ENCODE measurements at regions not wholly inside any gene's neighbourhood (a gene's known extent, or its start where the extent isn't known, plus 50 kb on each side); places are given as distances from the start of the nearest gene placed in this dataset.

GRCh38 chr18:76266236-76266991 lies 228.6 kb downstream of the ZNF516 start:
- no peak for TF ChIP-seq POLR2AphosphoS5 (IDR thresholded peaks at IDR 0.05)
- no peaks in the 10 kb centered on the region for H3K36me3 ChIP-seq
- H3K4me1 ChIP-seq, result peaks cover 0 to 35% (median 24%) of the 10 kb centered on the region in 4 donors
- peak overlapping the region; percentile 71 to 83 (median 82) for H3K27ac ChIP-seq (replicated peaks in 1 of 4)
- no peak for DNase-seq (ENCODE audit: extremely low spot score)
- H3K9me3 ChIP-seq, result no peaks in the 10 kb centered on the region
- 92% methylated on average over 9 of the region's 9 CpGs for WGBS
- no peaks in the 10 kb centered on the region for H3K27me3 ChIP-seq
- intact Hi-C loops (cut with DNase I), result no loop called here
- peak overlapping the region; percentile 31 to 50 (median 35) for H3K4me3 ChIP-seq

DNA sequence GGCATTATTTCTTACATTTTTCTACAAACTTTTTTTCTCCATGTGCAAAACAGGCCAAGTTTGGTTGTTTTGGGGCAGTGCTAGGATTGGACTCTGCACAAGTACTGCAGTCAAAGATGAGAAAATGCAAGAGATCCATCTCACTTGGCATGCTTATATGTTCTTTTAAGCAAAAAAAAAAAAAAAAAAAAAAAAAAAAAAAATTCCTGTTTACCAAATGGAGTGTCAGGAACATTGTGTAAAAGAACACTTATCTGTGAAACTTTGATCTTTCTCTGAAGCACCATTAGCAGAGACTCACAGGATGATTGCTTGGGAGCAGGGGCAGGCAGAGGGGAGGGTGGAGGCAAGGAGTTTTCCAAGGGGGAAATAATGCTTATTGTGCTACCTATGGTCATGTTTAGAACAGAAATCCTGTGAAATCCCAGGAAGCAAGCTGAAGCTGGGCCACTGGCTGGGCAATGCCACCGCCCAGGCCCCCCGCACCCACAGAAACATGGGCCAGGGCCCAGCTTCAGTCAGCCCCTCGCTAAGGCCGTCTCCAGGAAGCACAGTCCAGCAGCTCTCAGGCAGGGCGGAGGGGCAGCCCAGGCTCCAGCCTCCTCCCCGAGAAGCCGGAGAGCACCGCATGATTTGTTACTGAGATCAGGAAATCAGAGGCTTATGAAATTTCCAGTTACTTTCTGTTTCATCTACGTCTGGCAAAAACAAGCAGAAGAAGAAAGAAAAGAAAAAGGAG lies 229.4 kb downstream of the ZNF516 start:
- WGBS, result 33% methylated on average over 9 of the region's 9 CpGs
- no peak for DNase-seq (ENCODE audit: extremely low spot score)
- intact Hi-C loops (cut with DNase I), result no loop called here
- Histone ChIP-seq H3K4me3 (peak overlapping the region; percentile 31 to 50 (median 35)), H3K27me3 (no peaks in the 10 kb centered on the region), H3K9me3 (no peaks in the 10 kb centered on the region), H3K27ac (replicated peaks in 1 of 4) (peak overlapping the region; percentile 71 to 83 (median 82)), H3K36me3 (no peaks in the 10 kb centered on the region), H3K4me1 (peaks cover 0 to 35% (median 24%) of the 10 kb centered on the region in 4 donors)
- no peak for TF ChIP-seq EP300 (IDR thresholded peaks at IDR 0.05)
- TF ChIP-seq CTCF (IDR thresholded peaks at IDR 0.05), result no peak
- peak in 1 of 2 donors; percentile 24 for TF ChIP-seq POLR2AphosphoS5 (IDR thresholded peaks at IDR 0.05)
- no peak for TF ChIP-seq POLR2A (IDR thresholded peaks at IDR 0.05; ENCODE audit: low read depth)

DNA sequence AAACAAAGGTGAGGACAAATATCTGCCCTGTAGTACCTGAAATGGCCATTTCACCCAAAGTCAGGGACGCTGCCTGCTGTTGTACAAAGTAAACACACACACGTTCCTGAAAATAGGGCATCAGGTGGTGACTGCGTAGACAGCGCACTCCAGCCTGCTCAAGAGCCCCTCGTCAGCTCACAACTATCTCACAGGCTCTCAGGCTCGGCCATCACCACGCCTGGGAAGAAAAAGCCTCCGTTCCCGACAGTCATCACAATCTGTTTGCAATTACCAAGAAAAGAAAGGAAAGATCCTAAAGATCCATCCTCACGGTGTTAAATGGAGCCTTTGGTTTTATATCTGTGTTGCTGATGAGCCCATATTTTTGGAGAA lies 230.2 kb downstream of the ZNF516 start:
- intact Hi-C loops (cut with DNase I), result no loop called here

GRCh38 chr18:76264198-76264875 lies 230.7 kb downstream of the ZNF516 start:
- Histone ChIP-seq H3K9me3 (no peaks in the 10 kb centered on the region), H3K36me3 (no peaks in the 10 kb centered on the region), H3K27ac (replicated peaks in 1 of 4) (peak overlapping the region in 3 of 4 donors; percentile 71 to 83 (median 83)), H3K27me3 (no peaks in the 10 kb centered on the region), H3K4me3 (no peak overlapping the region), H3K4me1 (peaks cover 0 to 35% (median 24%) of the 10 kb centered on the region in 4 donors)
- intact Hi-C loops (cut with DNase I), result no loop called here
- TF ChIP-seq POLR2AphosphoS5 (IDR thresholded peaks at IDR 0.05), result no peak
- DNase-seq (ENCODE audit: extremely low spot score), result no peak
- WGBS, result 76% methylated on average over 17 of the region's 18 CpGs

More for the DNA sequence above, 230.2 kb downstream of the ZNF516 start:
- Histone ChIP-seq H3K4me1 (peaks cover 0 to 35% (median 24%) of the 10 kb centered on the region in 4 donors), H3K4me3 (no peak overlapping the region), H3K9me3 (no peaks in the 10 kb centered on the region), H3K36me3 (no peaks in the 10 kb centered on the region), H3K27me3 (no peaks in the 10 kb centered on the region), H3K27ac (replicated peaks in 1 of 4) (peak overlapping the region in 3 of 4 donors; percentile 71 to 83 (median 83))
- 93% methylated on average over 10 of the region's 10 CpGs for WGBS
- no peak for DNase-seq (ENCODE audit: extremely low spot score)
- no peak for TF ChIP-seq EP300 (IDR thresholded peaks at IDR 0.05)
- no peak for TF ChIP-seq CTCF (IDR thresholded peaks at IDR 0.05)
- no peak for TF ChIP-seq POLR2AphosphoS5 (IDR thresholded peaks at IDR 0.05)
- no peak for TF ChIP-seq POLR2A (IDR thresholded peaks at IDR 0.05; ENCODE audit: low read depth)

DNA sequence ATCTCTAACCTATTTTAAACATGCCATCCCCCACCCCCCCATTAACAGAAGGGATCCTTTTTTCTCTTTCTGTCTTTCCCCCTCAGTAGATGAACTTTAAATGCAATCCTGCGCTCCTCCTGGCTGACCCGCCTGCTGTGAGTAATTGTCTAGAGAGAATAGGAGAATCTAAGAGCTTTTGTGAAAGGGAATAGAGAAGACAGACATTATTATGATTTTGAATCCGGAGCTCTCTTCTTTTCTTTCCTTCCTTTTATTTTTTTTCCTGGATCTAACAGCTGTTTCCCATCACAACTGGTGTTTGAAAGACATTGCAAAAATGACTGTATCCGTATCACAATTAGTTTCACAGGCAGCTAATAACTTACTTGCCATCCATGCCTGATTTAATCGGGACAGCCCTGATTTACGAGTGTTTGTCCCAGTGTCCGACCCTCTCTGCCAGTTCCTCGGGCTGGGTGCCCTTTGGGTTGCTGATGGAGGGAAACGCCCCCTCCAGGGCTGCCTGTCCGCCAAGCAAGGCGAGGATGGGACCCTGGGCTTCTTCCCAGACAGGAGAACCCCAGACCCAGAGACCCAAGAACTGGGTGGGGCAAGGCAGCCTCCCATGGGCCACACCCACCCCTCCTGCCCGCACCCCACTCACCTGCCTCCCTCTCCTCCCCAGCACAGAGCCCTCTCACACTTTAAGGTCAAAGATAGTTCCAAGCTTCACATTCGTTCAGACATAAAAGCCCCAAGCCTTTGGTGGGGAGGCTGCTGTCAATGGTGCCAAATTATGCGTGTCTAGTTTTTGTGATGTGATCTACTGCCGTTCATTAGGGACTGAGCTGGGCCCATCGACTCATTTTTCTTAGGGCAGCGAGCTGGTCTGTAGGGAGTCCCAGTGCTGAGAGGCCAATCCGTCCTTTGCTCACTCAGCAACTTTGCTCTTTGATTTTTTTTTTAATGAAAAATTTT lies 231.7 kb downstream of the ZNF516 start:
- Histone ChIP-seq H3K36me3 (no peaks in the 10 kb centered on the region), H3K4me3 (no peak overlapping the region), H3K9me3 (no peaks in the 10 kb centered on the region), H3K4me1 (peaks cover 0 to 35% (median 24%) of the 10 kb centered on the region in 4 donors), H3K27me3 (peaks cover 0 to 3% (median 0%) of the 10 kb centered on the region in 4 donors), H3K27ac (replicated peaks in 1 of 4) (peak overlapping the region in 3 of 4 donors; percentile 7 to 68 (median 52))
- intact Hi-C loops (cut with DNase I), result no loop called here
- no peak for DNase-seq (ENCODE audit: extremely low spot score)
- TF ChIP-seq CTCF (IDR thresholded peaks at IDR 0.05) (no peak), EP300 (IDR thresholded peaks at IDR 0.05) (no peak), POLR2AphosphoS5 (IDR thresholded peaks at IDR 0.05) (no peak), POLR2A (IDR thresholded peaks at IDR 0.05; ENCODE audit: low read depth) (no peak)
- WGBS, result 68% methylated on average over 18 of the region's 18 CpGs
